ENCODE measurements at regions not wholly inside any gene's neighbourhood (a gene's known extent, or its start where the extent isn't known, plus 50 kb on each side); places are given as distances from the start of the nearest gene placed in this dataset.
A peak's percentile ranks its signal among the peaks of the same experiment; 100 is the strongest.
"Not testable (repeated sequence)": the region's sequence is repeated elsewhere in the genome, so short reads cannot be mapped to it uniquely, and the experiment has no call there.

- TF ChIP-seq, protein P1, sequence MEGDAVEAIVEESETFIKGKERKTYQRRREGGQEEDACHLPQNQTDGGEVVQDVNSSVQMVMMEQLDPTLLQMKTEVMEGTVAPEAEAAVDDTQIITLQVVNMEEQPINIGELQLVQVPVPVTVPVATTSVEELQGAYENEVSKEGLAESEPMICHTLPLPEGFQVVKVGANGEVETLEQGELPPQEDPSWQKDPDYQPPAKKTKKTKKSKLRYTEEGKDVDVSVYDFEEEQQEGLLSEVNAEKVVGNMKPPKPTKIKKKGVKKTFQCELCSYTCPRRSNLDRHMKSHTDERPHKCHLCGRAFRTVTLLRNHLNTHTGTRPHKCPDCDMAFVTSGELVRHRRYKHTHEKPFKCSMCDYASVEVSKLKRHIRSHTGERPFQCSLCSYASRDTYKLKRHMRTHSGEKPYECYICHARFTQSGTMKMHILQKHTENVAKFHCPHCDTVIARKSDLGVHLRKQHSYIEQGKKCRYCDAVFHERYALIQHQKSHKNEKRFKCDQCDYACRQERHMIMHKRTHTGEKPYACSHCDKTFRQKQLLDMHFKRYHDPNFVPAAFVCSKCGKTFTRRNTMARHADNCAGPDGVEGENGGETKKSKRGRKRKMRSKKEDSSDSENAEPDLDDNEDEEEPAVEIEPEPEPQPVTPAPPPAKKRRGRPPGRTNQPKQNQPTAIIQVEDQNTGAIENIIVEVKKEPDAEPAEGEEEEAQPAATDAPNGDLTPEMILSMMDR (IDR thresholded peaks at IDR 0.05; ENCODE audit: low read depth, low read length) = no peak
These were observed 220.2 kb upstream of the SLC16A7 start for GRCh38 chr12:59375633-59376032.

DNA sequence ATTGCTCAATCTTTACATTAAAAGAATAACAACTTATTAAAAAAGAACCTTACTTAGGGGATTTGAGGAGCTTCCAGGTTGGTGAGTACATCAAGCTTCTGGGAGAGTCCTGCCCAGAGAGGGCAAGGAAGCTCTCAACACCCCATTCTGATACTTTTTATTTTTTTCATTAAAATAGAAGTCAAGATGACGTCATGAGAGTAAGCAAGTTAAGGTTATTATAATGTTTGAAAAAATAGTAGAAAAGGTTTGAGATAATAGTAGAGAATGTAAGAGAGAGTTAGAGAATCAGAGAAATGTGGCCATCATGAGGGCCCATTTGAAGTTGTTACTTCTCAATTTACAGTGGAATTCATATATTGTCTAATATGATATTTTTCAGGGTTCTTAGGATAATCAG, 221.0 kb upstream of the SLC16A7 start:
- no peak overlapping the region for H3K4me3 ChIP-seq (ENCODE audit: low read depth, low read length)
- TF ChIP-seq, protein P1 (IDR thresholded peaks at IDR 0.05; ENCODE audit: low read depth, low read length) = no peak
- no peak for DNase-seq (ENCODE audit: low read depth, low spot score)
- in situ Hi-C loops (cut with HindIII; ENCODE audit: low sequenced_read_pairs) = no loop called here

More at GRCh38 chr12:59375633-59376032, 220.2 kb upstream of the SLC16A7 start:
- no peak for DNase-seq (ENCODE audit: low read depth, low spot score)
- H3K4me3 ChIP-seq (ENCODE audit: low read depth, low read length) = no peak overlapping the region
- in situ Hi-C loops (cut with HindIII; ENCODE audit: low sequenced_read_pairs) = no loop called here

- in situ Hi-C loops (cut with HindIII; ENCODE audit: low sequenced_read_pairs) = no loop called here
- H3K4me3 ChIP-seq (ENCODE audit: low read depth, low read length) = no peak overlapping the region
- TF ChIP-seq, protein P1 (IDR thresholded peaks at IDR 0.05; ENCODE audit: low read depth, low read length) = peak; percentile 22
- DNase-seq (ENCODE audit: low read depth, low spot score) = peak; percentile 6
These were observed 222.9 kb upstream of the SLC16A7 start for GRCh38 chr12:59372956-59373355.

- no peak overlapping the region for H3K4me3 ChIP-seq (ENCODE audit: low read depth, low read length)
- in situ Hi-C loops (cut with HindIII; ENCODE audit: low sequenced_read_pairs) = no loop called here
- TF ChIP-seq, protein P1 (IDR thresholded peaks at IDR 0.05; ENCODE audit: low read depth, low read length) = no peak
- DNase-seq (ENCODE audit: low read depth, low spot score) = no peak
These were observed 224.9 kb upstream of the SLC16A7 start for GRCh38 chr12:59370933-59371332.

- TF ChIP-seq, protein P1 (IDR thresholded peaks at IDR 0.05; ENCODE audit: low read depth, low read length) = no peak
- H3K4me3 ChIP-seq (ENCODE audit: low read depth, low read length) = no peak overlapping the region
- no peak for DNase-seq (ENCODE audit: low read depth, low spot score)
- in situ Hi-C loops (cut with HindIII; ENCODE audit: low sequenced_read_pairs) = no loop called here
These were observed 230.7 kb upstream of the SLC16A7 start for GRCh38 chr12:59365133-59365532.

- no peak overlapping the region for H3K4me3 ChIP-seq (ENCODE audit: low read depth, low read length)
- no peak for DNase-seq (ENCODE audit: low read depth, low spot score)
- in situ Hi-C loops (cut with HindIII; ENCODE audit: low sequenced_read_pairs) = no loop called here
- TF ChIP-seq, protein P1 (IDR thresholded peaks at IDR 0.05; ENCODE audit: low read depth, low read length) = no peak
These were observed 238.0 kb upstream of the SLC16A7 start for GRCh38 chr12:59357811-59358210.

DNA sequence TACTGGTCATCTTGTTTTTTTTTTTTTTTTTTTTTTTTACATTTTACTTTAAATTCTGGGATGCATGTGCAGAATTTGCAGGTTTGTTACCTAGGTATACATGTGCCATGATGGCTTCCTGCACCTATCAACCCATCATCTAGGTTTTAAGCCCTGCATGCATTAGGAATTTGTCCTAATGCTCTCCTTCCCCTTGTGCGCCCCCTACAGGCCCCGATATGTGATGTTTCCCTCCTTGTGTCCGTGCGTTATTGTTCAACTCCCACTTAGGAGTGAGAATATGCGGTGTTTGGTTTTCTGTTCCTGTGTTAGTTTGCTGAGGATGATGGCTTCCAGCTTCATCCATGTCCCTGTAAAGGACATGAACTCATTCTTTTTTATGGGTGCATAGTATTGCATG, 249.6 kb upstream of the SLC16A7 start:
- H3K4me3 ChIP-seq (ENCODE audit: low read depth, low read length); DNase-seq (ENCODE audit: low read depth, low spot score); in situ Hi-C loops (cut with HindIII; ENCODE audit: low sequenced_read_pairs): not testable (repeated sequence)
